GM19452 (cell line): ENCODE measurements at regions not wholly inside any gene's neighbourhood (a gene's known extent, or its start where the extent isn't known, plus 50 kb on each side); places are given as distances from the start of the nearest gene placed in this dataset.

ENCODE experiments used
- ATAC-seq: cut with Tn5 transposase; IDR thresholded peaks from one replicate; pipeline ENCODE4 v1.9.1; 2021; ENCODE audit not compliant: unreplicated experiment

DNA sequence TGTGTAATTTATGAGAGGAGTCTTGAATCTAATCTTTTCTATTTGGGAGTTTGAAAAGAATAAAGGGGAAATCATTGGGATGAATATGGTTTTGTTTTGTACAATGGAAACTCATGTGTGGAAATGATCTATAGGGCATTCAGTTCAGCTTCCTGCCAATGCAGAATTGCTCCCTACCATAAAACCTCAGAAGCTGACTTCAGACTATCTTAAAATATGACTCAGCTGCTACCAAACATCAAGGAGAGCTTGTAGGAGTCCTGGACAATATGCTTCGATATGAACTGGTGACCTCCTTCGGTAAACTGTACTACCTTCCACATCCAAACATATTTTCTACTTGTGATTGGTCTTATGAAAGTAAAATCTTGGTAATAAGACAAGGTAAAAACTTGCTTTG, 160.6 kb downstream of the CAPZA3 start:
- no peak for ATAC-seq

DNA sequence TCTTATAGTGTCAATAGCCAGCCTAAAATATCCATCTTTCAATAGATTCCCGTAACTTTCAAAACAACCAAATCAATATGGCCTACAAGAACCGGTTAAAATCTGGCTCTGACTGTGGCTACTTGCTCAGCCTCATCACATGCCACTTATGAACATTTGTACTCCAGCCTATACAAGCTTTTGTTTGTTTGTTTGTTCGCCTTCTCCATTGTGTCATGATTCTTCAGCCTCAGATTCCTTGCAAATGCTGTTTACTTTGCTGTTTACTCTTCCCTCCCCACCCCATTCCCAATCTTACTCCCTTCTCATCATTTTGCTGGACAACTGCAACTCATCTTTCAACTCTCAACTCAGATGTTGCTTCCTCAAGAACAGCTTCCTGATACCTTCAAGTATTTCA, 161.2 kb downstream of the CAPZA3 start:
- ATAC-seq = no peak

DNA sequence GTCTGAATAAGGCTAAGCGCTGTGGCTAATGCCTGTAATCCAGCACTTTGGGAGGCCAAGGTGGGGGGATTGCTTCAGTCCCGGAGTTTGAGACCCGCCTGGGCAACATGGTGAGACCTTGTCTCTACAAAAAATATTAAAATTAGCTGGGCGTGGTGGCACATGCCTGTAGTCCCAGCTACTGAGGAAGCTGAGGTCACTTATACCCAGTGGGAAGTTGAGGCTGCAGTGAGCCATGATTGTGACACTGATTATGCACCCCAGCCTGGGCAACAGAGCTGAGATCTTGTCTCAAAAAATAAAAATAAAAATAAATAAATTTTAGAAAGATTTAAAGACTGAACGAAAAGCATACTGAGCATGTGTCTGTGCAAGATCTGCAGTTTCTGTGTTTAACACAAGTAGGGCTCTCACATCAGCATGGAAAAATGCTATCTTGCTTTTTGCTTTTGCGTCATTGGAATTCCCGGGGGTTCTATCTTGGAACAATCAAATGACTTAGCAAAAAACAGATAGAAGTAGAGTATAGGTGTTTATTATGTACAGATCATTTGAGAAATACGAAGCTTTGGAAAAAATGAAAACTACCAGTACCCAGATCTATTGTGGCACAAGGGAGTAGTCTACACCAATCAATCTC, 161.9 kb downstream of the CAPZA3 start:
- ATAC-seq = no peak

DNA sequence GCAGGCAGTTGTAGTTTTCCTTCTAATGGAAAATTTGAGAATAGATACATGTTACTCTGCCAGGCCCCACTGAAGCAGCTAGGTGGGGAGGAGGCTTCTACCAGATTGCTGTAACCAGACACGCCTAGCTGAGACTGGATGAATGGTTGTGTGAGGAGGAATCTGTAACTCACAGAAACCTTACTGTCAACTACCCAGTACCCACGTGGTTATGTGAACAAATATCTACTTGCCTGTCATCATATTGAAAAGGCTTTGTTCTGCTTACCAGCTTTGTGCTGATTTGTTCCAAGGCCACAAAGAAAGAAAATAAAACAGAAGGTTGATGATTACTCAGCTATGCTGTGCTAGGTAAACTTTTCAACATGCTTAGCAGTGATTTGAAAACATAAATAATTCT, 167.2 kb downstream of the CAPZA3 start:
- no peak for ATAC-seq

DNA sequence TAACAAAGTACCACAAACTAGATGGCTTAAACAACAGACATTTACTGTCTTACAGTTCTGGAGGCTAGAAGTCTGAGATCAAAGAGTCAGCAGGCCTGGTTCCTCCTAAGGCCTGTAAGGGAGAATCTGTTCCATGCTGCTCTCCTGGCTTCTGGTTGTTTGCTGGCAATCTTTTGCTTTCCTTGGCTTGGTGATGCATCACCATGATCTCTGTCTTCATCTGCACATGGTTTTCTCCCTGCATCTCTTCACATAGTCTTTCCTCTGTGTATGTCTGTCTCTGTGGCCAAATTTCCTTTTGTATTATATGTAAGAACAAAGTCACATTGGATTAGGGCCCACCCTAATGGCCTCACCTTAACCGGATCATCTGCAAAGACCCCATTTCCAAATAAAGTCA, 168.5 kb downstream of the CAPZA3 start:
- ATAC-seq = no peak

DNA sequence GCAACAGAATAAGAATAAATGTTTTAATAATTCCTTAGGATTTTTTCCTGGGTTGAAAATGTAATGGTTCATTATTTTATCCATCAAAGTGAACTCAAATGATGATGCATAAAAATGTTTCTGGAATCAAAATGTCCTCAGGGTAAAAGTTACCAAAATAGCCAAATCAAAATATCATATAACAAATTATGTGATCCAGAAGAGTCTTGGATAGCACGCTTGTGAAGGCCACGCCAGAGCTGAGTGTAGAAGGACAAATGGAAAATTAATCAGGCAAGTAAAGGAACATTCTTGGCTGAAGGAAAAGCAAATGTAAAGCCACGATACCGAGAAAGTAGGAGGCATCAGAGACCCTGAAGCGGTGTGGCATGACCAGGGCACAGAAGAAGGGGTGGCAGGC, 169.2 kb downstream of the CAPZA3 start:
- ATAC-seq = no peak

DNA sequence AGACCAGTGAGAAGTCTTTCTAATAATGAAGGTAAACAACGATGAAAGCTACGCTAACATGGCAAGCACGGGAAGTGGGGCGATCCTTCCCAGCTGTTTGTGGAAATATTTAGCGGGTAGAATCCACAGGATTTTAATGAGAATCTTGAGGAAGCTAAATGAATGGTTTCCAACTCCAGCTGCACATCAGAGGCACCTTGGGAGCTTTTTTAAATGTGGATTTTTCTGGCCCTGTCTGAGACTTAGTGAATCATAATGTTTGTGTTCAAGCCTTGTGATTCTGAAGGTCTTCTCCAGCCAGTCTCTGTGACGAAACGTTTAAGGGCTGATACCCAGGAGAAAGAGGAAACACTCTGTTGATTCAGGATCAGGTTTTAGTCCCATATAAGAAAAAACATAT, 169.8 kb downstream of the CAPZA3 start:
- no peak for ATAC-seq

DNA sequence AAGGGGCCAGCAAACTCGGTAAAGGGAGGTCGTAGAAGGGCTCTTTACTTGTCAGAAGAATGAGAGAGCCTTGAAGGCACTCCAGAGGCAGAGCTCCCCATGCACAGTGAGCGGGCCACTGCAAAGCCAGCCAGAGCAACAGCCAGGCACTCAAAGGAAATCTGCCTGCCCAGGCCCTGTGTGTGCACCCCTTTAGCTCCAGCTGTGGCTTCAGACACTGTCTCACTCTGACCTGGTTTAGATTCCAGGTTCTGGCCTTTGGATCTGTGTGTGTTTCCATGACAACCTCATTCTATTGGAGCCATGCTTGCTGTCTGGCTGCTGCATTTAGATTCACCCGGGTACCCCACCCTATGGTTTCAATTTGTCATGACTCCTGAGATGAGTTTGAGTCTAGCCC, 170.3 kb downstream of the CAPZA3 start:
- ATAC-seq = no peak

DNA sequence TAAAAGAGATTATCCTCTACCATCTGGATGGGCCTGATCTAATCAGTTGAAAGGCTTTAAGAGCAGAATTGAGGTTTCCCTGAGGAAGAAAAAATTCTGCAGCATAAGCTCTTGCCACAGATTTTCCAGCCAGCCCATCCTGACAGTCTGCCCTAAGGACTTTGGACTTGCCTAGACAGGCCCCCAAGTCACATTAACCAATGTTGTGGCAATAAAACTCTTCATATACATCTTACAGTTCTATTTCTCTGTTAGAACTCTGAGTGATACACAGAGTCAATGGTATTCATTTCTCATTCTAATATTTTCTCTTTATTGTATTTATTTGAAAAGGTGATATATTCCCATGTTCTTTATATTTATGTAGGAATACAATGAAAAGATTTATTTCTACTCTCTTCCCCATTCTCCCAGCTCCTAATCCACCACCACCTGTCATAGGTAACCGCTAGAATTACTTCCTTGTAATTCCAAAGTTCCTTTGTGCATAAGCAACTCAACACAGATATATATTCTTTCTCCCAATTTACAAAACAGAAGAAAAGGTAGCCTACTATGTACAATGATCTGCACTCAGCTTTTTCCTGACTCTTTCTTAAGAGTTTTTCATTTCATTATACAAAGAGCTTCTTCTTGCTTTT, 182.1 kb downstream of the CAPZA3 start:
- no peak for ATAC-seq

DNA sequence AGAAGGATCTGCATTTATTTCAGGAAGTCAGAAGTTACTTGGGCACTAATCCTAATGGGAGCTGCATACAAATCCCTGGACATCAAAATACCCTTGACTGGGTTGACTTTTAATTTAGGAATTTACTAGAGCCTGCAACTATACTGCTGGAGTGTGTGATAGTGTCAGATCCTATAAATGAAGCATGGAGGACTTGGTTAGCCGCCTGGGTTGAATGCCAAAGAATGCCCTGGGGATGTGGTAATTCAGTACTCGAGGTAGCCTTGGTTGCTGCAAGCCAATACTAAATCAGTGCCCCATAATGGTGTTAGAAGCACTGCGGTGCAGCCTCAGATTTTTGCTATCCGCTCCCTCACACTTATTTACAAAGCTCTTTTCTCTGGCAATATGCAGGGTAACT, 184.9 kb downstream of the CAPZA3 start:
- no peak for ATAC-seq

DNA sequence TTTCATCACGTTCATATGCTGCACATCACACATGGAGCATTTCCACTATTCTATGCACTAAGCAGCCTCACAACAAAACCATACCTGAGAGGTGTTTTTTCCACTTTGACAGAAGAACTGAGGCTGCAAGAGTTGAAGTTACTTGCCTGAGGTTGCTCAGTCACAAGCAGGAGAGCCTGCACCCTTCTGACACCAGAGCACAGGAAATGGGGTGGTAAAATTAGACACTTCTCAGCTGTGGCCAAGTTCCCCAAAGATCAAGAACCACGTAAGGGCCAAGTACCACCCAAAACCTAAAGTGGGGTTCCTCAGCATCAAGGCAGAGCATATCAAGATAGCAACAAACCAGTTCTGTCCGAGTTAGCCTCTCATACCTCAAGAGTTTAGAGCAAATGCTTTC, 185.8 kb downstream of the CAPZA3 start:
- ATAC-seq = no peak

DNA sequence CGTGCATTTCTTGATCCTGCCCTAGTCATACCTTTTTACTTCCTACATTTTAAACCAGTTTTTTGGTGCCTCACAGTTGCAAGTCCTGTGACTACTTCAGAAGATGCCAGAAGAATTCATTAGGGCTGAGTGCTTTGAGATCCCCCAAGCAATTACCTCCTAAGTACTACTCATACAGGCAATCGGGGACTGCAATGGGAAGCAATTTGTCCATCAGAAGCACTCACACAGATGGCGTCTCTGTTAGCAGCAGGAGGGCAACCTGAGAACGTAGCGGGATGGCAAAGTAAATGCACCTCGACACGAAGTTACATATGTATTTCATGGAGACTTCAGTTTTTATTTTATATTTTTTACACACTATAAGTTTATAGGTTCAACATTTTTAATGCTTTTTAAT, 188.3 kb downstream of the CAPZA3 start:
- ATAC-seq = no peak

DNA sequence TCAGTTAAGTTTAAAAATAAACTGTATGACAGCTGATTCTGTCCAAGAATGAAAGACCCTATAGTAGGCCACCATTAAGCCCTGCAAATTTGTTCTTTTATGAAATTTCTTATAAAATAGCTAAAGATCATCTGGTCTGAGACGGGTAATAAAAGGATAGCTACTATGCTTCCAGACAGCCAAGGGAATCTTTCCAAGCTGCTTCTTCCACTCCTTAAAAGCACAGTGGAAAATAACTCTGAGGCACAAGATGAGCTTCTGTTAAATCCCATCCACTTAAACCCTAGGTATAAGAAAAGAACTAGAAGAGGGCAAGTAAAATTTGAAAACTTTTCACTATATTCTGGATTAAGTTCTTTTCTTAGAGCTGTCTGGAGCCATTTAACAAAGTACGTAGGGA, 194.3 kb downstream of the CAPZA3 start:
- ATAC-seq = no peak

DNA sequence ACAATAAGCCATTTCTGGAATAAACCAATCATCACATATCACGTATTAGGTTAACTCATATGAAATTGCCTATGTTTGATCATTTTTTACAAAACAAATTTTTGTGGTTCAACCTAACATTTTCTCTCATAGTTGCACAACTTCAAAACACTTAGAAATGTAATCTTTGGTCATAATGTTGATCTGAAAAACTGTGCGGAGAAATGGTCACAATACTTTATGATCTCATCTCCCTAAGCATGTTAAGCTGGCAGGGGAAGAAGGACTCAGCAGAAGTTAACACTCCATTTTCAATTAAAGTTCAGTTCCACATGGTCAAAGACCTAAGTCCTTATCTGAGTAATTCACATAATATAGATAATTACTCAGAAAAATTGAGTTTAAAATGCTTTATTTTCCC, 194.8 kb downstream of the CAPZA3 start:
- no peak for ATAC-seq

DNA sequence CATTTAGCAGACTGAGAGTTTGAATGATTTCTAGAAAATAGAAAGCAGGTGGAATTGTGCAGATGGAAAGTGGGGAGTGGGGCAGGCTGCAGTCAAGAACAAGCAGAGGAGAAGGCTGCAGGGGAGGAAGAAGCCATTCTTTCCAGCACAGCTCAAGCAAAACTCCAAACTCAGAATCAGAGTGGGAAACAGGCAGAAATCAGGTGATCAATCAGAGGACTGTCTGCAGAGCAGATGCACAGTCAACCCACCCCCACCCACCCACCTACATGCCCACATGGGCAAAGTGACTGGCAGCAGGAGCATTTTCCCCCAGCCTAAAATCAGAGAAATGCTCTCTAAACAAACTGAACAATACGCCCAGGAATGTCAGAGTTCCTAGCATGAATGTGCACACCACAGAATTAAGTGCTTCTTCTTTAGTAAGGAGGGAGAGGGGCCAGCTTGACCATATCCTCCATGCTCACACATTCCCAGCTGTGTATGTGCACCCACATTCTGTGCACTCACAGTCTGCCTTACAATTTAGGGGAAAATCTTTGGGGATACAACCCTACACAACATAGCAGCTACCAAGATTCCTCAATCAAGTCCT, 194.1 kb upstream of the PLEKHA5 start:
- no peak for ATAC-seq

DNA sequence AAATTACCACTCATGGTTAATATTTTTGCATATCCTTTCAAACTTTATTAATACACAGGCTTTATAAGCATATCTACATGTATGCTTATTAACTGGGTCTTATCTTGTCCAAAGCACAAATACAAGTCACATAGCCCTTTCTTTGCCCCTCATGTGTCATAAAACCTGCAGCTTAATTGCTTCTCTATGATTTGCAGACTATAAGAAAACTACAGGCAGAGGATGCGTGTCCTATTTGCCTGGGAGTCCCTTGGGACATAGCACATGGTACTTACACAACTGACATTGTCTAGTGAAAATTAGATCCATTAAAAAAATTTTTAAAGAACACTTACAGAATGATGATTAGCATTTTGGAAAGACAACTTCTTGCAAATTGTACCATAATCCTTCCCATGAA, 190.5 kb upstream of the PLEKHA5 start:
- ATAC-seq = no peak

DNA sequence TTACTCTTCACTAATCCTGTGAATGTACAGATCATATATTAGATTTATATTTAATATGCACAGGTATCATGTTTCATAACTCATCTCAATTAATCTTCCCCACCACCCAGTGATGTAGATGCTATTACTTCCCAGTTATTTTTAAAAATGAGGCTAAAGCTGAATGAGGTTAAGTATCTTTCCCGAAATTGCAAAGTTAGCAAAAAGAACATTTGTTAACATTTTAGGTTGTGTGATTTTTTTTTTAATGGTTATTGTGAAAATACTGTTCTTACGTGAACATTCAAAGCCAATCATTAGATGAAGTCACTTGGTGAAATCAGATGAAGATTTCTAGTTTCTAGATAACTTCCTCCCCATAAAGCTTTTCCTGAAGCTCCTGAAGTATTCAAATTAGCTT, 186.9 kb upstream of the PLEKHA5 start:
- no peak for ATAC-seq

DNA sequence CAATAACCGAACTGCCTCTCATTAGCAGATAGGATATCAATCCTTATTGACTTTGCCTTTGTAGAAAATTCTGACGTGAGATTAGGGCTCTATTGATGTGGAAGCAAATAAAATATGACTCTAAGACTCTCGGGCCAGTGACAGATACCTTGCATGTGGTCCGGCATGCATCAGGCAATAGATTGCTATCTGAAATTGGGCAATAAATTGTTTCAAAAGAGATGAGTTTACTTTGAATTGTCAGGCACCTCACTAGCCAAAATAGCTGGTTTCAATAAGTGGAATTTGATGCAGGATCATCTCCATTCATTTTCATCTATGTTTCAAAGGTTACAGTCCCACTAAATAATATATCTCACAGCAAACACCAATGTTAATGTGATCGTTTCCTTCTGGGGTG, 186.3 kb upstream of the PLEKHA5 start:
- no peak for ATAC-seq

DNA sequence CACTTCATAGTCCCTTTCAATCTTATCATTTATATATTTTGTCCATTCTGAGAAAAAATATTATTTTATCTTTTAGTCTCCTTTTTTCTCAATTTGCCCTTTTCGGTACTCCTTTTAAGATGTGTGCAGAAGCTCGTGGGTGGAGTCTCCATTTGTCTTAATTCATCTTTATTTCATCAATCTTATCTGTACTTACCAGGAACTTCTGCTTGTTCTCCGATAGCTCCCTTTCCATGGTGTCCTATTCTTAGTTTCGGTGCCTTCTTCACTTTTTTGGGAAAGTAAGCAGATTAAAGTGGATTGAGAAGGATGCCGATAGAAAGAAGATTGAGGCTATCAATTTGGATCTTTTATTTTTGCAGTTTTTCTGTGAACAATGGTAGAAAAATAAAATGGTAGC, 183.4 kb upstream of the PLEKHA5 start:
- no peak for ATAC-seq

DNA sequence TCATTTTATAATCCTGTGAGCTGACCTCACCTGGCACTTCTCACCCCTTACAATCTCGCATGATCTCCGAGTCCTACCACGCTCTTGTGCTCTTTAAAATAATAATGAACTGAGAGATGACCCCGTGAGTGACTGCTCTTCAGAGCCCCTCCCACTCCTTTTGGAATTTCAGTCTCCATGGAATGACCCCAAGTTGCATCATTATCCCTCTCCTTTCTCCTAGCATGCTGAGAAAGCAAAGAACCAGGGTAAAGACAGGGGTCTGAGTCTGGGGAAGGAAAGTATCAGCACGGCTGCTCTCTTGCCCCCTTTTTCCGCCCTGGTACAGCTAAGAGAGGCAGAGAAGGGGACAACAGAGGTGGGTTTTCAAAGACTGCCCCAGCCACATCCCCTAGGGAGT, 178.3 kb upstream of the PLEKHA5 start:
- ATAC-seq = no peak

DNA sequence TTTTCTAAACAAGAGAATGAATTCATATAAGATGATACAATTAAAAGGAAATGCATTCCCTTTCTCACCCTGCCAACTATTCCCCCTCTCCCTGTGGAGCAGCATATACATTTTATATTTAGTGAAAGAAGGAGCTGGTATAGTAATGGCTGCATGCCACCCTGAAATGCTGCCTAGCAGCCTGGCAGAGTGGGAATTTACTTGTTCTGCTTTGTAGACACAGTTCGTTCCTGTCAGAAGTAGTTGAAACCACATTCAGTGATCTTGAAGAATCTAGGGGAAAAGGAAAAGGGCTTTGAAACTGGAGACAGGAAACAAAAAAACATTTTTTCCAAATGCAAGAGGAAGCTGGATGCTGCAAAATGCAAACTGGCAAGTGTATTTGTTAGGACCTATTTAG, 176.0 kb upstream of the PLEKHA5 start:
- no peak for ATAC-seq

DNA sequence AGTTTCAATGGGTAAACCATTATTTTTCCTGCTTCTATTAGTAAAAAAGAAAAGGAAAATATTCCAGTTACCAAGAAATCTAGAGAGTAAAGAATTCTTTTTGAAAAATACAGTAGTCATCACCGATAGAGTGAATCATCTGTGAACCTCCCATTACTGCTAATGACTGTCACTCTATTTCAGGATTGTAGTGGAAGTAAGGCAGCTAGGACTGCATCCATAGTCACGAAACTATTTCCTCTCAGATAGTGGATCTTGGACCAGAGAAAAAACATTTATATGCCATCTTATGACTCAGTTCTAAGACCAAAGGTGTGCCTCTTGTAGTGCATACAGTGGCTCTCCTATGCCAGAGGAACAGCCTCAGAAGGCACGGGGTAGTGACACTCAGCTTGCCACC, 173.9 kb upstream of the PLEKHA5 start:
- no peak for ATAC-seq

DNA sequence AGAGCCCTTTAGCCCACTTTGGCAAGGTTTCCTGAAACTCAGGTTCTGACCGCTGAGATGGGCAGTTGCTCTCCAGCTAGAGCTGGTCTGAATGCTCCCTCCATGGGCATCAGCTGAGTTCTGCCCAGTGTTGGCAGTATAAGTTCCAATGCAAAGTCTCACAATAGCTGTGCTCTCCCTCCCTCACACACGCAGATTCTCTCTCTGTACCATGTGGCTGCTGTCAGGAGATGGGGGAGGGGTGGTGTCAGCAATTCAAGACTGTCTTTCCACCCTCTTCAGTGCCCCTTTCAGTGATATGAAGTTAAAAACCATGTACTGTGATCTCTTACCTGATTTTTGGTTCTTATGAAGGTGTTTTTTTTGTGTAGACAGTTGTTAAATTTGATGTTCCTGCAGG, 164.3 kb upstream of the PLEKHA5 start:
- ATAC-seq = no peak
